ENCODE measurements at regions not wholly inside any gene's neighbourhood (a gene's known extent, or its start where the extent isn't known, plus 50 kb on each side); places are given as distances from the start of the nearest gene placed in this dataset.

- peak; percentile 7 for DNase-seq
These were observed 55.5 kb downstream of the INHBB start for GRCh38 chr2:120401275-120402066.

- no peak for DNase-seq
These were observed 56.1 kb downstream of the INHBB start for GRCh38 chr2:120402067-120402433.

- DNase-seq = no peak
These were observed 56.6 kb downstream of the INHBB start for GRCh38 chr2:120402508-120402907.

- DNase-seq = no peak
These were observed 57.3 kb downstream of the INHBB start for GRCh38 chr2:120403261-120403660.

GRCh38 chr2:120403676-120404075 lies 57.7 kb downstream of the INHBB start:
- DNase-seq = no peak

- DNase-seq = no peak
These were observed 58.3 kb downstream of the INHBB start for GRCh38 chr2:120404274-120404673.

- no peak for DNase-seq
These were observed 59.2 kb downstream of the INHBB start for GRCh38 chr2:120404941-120405758.

- DNase-seq = no peak
These were observed 59.8 kb downstream of the INHBB start for GRCh38 chr2:120405759-120406099.

GRCh38 chr2:120406566-120406965 lies 60.6 kb downstream of the INHBB start:
- DNase-seq = no peak

- no peak for DNase-seq
These were observed 64.6 kb downstream of the INHBB start for GRCh38 chr2:120410487-120410886.

GRCh38 chr2:120415060-120415459 lies 69.1 kb downstream of the INHBB start:
- DNase-seq = no peak

GRCh38 chr2:120415728-120416509 lies 70.0 kb downstream of the INHBB start:
- no peak for DNase-seq

- DNase-seq = no peak
These were observed 72.3 kb downstream of the INHBB start for GRCh38 chr2:120418174-120418787.

- DNase-seq = no peak
These were observed 73.1 kb downstream of the INHBB start for GRCh38 chr2:120419073-120419472.

- no peak for DNase-seq
These were observed 74.0 kb downstream of the INHBB start for GRCh38 chr2:120419955-120420354.

- peak; percentile 16 for DNase-seq
These were observed 75.3 kb downstream of the INHBB start for GRCh38 chr2:120421126-120421829.

GRCh38 chr2:120421830-120422175 lies 75.9 kb downstream of the INHBB start:
- no peak for DNase-seq

GRCh38 chr2:120422465-120423160 lies 76.7 kb downstream of the INHBB start:
- peak; percentile 2 for DNase-seq

GRCh38 chr2:120423167-120423943 lies 77.4 kb downstream of the INHBB start:
- peak; percentile 7 for DNase-seq

GRCh38 chr2:120424274-120424796 lies 78.4 kb downstream of the INHBB start:
- no peak for DNase-seq

GRCh38 chr2:120425014-120425413 lies 79.1 kb downstream of the INHBB start:
- no peak for DNase-seq

Measured in right hindlimb (tissue), 1 donor.